Lower leg skin (tissue), 3 donors: ENCODE measurements at regions not wholly inside any gene's neighbourhood (a gene's known extent, or its start where the extent isn't known, plus 50 kb on each side); places are given as distances from the start of the nearest gene placed in this dataset.

Source experiments
- CTCF ChIP-seq, 3 donors: fragments of 450-650 bp; IDR thresholded peaks; one replicate each; pipeline ENCODE4 v1.5.1; 2016; ENCODE audit warnings: antibody characterized with exemption in 3 of 3, mild to moderate bottlenecking in 3 of 3, moderate library complexity in 2 of 3
- POLR2A ChIP-seq, 2 donors: fragments of 450-650 bp; IDR thresholded peaks; one replicate each; pipeline ENCODE4 v1.6.1; 2016 to 2017; ENCODE audit warnings: antibody characterized with exemption in 2 of 2, mild to moderate bottlenecking in 1 of 2, moderate library complexity in 1 of 2

GRCh38 chr6:866316-866715 lies 173.4 kb upstream of the EXOC2 start:
- no peak for TF ChIP-seq CTCF (IDR thresholded peaks at IDR 0.05)
- no peak for TF ChIP-seq POLR2A (IDR thresholded peaks at IDR 0.05)
